Thyroid gland (tissue), 4 donors: ENCODE measurements at regions not wholly inside any gene's neighbourhood (a gene's known extent, or its start where the extent isn't known, plus 50 kb on each side); places are given as distances from the start of the nearest gene placed in this dataset.

Experiments
- CTCF ChIP-seq, 6 experiments: fragments of 200-600 bp in 3 of 6; fragments of 450-650 bp in 3 of 6; sonication (generic) in 3 of 6; IDR thresholded peaks; one replicate each; pipeline ENCODE4 v1.5.1; 2016 to 2019; ENCODE audit warnings: antibody characterized with exemption in 6 of 6, mild to moderate bottlenecking in 2 of 6, inconsistent platforms in 1 of 6, moderate library complexity in 1 of 6
- POLR2A ChIP-seq, 2 donors: fragments of 450-650 bp; IDR thresholded peaks; one replicate each; pipeline ENCODE4 v1.6.1; 2017; ENCODE audit warnings: antibody characterized with exemption in 2 of 2, mild to moderate bottlenecking in 2 of 2, moderate library complexity in 1 of 2

GRCh38 chr11:19403196-19403895 lies 162.6 kb upstream of the E2F8 start:
- no peak for TF ChIP-seq CTCF (IDR thresholded peaks at IDR 0.05)
- no peak for TF ChIP-seq POLR2A (IDR thresholded peaks at IDR 0.05)
